GM23338 (cell line): ENCODE measurements at regions not wholly inside any gene's neighbourhood (a gene's known extent, or its start where the extent isn't known, plus 50 kb on each side); places are given as distances from the start of the nearest gene placed in this dataset.

Experiments used
- CTCF ChIP-seq, 2 experiments: fragments of 200-600 bp in 1 of 2; sonication (generic) in 1 of 2; conservative IDR thresholded peaks; 2 replicates each; pipeline versions ENCODE4 v1.5.1 to v1.6.1; 2016 to 2017; ENCODE audit warnings: antibody characterized with exemption in 2 of 2, low read depth in 2 of 2, mild to moderate bottlenecking in 2 of 2, moderate library complexity in 1 of 2
- EZH2 ChIP-seq: fragments of 200-600 bp; sonication (generic); IDR thresholded peaks from one replicate; pipeline ENCODE4 v1.8.0; 2017; ENCODE audit warnings: antibody characterized with exemption, mild to moderate bottlenecking, low read depth; ENCODE audit not compliant: unreplicated experiment
- REST ChIP-seq: IDR thresholded peaks from one replicate; pipeline ENCODE4 v1.6.1; 2018; ENCODE audit warnings: antibody characterized with exemption; ENCODE audit not compliant: unreplicated experiment
- ZNF331 ChIP-seq: fragments of 250-450 bp; sonication (Bioruptor Pico); IDR thresholded peaks from 2 replicates; pipeline ENCODE4 v1.5.0; 2020; ENCODE audit warnings: low read depth, mild to moderate bottlenecking, moderate library complexity
- TF ChIP-seq, protein P1 (sequence below): fragments of 250-450 bp; sonication (Bioruptor Pico); IDR thresholded peaks from 2 replicates; pipeline ENCODE4 v1.5.0; 2020; ENCODE audit warnings: mild to moderate bottlenecking, moderate library complexity

DNA sequence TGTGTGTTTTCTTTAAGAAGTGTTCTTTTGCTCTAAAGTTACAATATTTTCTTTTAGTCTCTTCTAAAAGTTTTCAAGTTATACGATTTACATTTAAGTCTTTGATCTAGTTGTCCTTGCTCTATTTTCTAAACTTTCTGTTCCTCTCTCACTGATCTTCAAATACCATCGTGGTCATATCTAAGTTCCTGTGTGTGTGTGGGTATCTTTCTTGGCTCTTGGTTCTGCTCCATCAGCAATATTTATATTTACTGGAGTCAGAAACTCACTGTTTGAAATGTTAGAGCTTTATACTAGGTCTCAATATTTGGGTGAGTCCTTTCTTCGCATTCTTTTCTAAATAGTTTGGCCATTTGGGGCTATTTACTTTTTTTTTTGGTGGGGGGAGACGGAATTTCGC is 77.3 kb downstream of the COPS8 start:
- TF ChIP-seq CTCF (conservative IDR thresholded peaks at IDR 0.05; ENCODE audit: low read depth in 2 of 2) (no peak), ZNF331 (CRISPR knock-in tag) (no peak), EZH2 (no peak), REST (no peak)
- TF ChIP-seq, protein P1, sequence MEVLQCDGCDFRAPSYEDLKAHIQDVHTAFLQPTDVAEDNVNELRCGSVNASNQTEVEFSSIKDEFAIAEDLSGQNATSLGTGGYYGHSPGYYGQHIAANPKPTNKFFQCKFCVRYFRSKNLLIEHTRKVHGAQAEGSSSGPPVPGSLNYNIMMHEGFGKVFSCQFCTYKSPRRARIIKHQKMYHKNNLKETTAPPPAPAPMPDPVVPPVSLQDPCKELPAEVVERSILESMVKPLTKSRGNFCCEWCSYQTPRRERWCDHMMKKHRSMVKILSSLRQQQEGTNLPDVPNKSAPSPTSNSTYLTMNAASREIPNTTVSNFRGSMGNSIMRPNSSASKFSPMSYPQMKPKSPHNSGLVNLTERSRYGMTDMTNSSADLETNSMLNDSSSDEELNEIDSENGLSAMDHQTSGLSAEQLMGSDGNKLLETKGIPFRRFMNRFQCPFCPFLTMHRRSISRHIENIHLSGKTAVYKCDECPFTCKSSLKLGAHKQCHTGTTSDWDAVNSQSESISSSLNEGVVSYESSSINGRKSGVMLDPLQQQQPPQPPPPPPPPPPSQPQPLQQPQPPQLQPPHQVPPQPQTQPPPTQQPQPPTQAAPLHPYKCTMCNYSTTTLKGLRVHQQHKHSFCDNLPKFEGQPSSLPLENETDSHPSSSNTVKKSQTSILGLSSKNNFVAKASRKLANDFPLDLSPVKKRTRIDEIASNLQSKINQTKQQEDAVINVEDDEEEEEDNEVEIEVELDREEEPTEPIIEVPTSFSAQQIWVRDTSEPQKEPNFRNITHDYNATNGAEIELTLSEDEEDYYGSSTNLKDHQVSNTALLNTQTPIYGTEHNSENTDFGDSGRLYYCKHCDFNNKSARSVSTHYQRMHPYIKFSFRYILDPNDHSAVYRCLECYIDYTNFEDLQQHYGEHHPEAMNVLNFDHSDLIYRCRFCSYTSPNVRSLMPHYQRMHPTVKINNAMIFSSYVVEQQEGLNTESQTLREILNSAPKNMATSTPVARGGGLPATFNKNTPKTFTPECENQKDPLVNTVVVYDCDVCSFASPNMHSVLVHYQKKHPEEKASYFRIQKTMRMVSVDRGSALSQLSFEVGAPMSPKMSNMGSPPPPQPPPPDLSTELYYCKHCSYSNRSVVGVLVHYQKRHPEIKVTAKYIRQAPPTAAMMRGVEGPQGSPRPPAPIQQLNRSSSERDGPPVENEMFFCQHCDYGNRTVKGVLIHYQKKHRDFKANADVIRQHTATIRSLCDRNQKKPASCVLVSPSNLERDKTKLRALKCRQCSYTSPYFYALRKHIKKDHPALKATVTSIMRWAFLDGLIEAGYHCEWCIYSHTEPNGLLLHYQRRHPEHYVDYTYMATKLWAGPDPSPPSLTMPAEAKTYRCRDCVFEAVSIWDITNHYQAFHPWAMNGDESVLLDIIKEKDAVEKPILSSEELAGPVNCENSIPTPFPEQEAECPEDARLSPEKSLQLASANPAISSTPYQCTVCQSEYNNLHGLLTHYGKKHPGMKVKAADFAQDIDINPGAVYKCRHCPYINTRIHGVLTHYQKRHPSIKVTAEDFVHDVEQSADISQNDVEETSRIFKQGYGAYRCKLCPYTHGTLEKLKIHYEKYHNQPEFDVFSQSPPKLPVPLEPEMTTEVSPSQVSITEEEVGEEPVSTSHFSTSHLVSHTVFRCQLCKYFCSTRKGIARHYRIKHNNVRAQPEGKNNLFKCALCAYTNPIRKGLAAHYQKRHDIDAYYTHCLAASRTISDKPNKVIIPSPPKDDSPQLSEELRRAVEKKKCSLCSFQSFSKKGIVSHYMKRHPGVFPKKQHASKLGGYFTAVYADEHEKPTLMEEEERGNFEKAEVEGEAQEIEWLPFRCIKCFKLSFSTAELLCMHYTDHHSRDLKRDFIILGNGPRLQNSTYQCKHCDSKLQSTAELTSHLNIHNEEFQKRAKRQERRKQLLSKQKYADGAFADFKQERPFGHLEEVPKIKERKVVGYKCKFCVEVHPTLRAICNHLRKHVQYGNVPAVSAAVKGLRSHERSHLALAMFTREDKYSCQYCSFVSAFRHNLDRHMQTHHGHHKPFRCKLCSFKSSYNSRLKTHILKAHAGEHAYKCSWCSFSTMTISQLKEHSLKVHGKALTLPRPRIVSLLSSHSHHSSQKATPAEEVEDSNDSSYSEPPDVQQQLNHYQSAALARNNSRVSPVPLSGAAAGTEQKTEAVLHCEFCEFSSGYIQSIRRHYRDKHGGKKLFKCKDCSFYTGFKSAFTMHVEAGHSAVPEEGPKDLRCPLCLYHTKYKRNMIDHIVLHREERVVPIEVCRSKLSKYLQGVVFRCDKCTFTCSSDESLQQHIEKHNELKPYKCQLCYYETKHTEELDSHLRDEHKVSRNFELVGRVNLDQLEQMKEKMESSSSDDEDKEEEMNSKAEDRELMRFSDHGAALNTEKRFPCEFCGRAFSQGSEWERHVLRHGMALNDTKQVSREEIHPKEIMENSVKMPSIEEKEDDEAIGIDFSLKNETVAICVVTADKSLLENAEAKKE (CRISPR knock-in tag), result no peak
